Epidermal melanocyte (primary cell): ENCODE measurements at regions not wholly inside any gene's neighbourhood (a gene's known extent, or its start where the extent isn't known, plus 50 kb on each side); places are given as distances from the start of the nearest gene placed in this dataset.

ENCODE experiments used
- DNase-seq: peaks from one replicate; pipeline ENCODE4 v3.0.0; 2011; ENCODE audit warnings: low spot score; ENCODE audit not compliant: insufficient read length

GRCh38 chr2:14396533-14397083 is 235.9 kb upstream of the LRATD1 start:
- no peak for DNase-seq

DNA sequence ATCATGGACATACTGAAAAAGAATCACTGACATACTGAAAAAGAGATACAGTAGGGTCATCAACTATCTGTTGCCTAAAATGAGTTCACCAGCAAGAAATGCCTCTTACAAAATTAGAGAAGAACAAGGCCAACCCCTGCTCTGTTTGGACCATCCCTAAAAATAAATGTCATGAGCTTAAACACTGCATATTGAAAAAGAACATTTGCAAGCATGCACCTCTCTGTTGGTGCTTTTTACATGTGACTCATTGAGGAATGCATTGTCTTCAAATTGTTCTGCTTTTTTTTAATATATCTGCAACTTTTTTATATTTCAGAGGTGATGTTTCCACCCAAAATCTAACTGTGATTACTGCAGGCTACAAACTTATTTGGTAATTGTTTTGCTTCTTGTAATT is 233.9 kb upstream of the LRATD1 start:
- DNase-seq, result no peak

DNA sequence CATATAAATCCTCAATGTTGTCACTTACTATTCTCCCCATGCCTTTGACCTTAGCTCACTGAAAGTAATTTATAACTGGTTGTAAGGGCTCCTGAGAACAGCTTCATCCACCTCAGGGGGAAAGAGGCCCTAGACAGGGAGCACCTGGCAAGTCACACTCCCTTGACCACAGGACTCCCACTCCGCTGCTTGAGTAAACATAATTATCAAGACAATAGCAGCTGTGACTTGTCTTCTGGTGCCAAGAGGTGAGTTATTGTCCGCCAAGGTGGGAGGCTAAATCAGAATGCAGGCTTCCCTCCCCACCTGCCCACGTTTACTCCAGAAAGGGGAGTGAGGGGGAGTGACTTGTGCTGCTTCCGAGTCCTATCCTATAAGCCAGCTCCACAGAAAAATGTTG is 230.6 kb upstream of the LRATD1 start:
- no peak for DNase-seq

DNA sequence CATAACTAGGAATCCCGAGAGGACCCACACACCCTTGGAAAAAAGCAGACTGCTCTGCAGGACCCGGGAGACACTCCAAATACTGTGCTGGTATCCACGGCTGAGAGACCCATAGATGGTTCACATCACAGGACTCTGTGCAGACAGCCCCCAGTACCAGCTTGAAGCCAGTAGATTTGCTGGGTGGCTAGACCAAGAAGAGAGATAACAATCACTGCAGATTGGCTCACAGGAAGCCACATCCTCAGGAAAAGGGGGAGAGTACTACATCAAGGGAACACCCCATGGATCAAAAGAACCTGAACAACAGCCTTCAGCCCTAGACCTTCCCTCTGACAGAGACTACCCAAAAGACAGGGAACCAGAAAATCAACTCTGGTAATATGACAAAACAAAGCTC is 223.8 kb upstream of the LRATD1 start:
- no peak for DNase-seq

DNA sequence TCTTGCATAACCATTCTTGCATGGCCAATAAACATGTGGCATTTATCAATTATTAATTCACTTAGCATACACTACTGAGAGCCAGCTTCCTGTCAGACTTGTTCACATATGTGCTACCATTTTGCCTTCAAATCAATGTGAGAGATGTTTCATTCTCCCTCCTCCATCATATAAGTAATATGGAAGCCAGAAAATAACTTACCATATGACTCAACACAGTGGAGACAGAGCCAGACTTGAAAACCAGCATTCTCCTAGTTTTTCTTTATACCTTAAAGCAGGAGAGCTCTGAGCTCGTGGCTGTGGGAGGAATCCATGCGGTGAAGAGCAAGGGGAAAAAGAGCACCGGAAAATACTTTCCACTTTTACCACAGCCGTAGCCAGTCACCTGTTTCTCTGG is 215.0 kb upstream of the LRATD1 start:
- DNase-seq, result no peak

GRCh38 chr2:14418115-14418514 is 214.4 kb upstream of the LRATD1 start:
- no peak for DNase-seq

GRCh38 chr2:14420851-14421250 is 211.7 kb upstream of the LRATD1 start:
- DNase-seq, result no peak

GRCh38 chr2:14422426-14422825 is 210.1 kb upstream of the LRATD1 start:
- no peak for DNase-seq

DNA sequence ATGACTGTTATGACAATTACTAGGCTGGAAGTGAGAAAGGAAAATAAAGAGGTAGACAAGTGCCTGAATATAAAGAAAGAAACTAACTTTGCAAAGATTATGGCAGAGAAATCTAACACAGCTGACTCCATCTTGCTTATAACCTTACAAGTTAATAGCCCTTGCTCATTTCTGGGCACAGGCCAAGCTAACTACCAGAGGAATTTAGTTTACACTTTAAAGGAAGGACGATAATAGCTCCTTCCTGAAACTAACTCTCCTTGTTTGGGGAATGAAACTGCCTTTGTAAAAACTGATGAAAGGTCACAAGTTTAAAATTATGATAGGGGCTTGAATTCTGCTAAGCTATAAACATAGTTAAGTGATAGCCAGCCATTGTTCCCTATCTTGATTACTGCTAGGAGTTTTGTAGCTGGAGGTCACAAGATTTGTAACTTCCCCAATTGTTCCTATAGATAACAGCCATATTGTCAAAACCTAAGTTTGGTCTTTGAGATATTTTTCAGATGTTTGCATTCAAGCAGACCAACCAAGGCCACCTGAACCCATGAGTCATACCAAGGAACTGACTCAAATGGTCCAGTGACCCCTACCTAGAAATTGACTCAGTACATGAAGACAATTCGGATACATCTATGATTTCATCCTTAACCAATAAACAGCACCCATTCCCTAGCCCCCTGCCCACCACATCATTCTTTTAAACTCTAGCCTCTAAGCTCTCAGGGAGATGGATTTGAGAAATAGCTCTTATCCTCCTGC is 209.2 kb upstream of the LRATD1 start:
- DNase-seq, result no peak

- DNase-seq, result no peak
Observed at GRCh38 chr2:14424478-14425390, 207.8 kb upstream of the LRATD1 start.

DNA sequence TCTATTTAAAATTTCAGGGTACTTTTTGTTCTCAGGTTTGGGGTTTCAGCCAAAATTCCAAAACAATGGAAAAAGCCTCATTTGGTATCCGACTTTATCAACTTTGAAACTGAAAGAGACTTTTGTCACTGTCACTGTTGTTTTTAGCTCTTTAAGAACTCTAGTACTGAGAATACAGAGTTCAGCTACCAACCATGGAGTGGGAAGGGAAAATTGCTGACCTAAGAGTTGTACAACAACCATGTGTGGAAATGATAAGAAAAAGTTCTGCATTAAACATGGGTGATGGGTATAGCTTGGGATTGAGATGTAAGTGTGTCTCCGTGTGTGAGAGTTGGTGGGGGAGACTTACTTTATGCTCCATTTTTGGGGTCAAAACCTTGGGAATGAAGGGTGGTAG is 206.6 kb upstream of the LRATD1 start:
- no peak for DNase-seq

DNA sequence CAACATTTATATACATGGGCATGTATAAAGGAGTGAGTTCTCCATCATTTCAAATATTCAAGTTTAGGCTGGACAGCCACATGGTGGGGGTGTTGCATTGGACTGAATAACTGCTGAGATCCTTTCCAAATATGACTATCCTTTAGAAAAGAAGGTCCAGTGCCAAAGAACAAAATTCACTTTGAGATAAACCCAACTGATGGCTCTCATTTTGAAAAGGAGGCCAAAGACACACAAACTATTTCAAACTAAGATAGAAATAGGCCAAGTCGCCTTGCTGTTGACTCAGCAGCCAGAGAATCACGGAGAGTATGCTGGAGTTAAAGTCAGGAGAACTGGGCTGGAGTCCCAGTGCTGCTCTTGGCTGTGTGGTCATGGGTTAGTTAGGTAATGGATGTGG is 204.5 kb upstream of the LRATD1 start:
- no peak for DNase-seq

DNA sequence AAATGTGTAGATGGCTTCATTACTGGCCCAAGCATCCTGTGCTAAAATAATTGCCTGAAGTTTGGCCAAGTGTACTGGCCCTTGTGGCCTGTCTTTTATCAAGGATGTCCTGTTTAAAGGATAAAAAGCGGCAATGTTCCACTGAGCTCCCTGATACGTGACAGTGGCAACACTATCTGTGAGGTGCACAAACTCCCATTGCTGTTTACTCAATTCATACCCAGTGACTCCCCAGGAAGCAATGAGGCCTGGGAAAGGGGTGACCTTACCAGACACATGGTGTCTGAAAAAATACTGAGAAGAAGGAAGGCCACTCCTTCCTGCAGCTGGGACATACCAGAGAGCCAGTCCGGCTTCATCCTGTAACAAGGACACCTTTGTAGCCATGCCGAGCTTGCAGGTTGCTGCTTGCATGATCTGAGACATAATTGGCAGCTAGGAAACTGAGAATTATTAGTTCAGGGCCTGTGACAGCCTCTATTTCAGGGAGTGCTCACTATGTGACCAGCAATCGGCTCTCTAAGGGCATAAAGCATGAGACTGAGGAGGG is 198.5 kb upstream of the LRATD1 start:
- no peak for DNase-seq

DNA sequence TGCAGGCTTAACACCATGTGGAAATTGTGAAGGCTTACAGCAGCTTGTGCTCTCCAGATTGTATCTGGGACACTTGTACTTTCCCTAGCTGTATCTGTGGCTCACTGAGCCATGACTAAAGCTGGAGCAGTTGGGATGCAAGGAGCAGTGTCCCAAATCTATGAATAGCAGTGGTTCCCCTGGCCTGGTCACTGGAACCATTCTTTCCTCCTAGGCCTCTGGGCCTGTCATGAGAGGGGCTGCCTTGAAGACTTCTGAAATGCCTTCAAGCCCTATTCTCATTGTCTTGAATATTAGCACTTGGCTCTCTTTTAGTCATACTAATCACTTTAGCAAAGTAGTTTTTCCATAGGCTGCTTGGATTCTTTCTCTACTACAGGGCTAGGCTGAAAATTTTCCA is 186.8 kb upstream of the LRATD1 start:
- no peak for DNase-seq

DNA sequence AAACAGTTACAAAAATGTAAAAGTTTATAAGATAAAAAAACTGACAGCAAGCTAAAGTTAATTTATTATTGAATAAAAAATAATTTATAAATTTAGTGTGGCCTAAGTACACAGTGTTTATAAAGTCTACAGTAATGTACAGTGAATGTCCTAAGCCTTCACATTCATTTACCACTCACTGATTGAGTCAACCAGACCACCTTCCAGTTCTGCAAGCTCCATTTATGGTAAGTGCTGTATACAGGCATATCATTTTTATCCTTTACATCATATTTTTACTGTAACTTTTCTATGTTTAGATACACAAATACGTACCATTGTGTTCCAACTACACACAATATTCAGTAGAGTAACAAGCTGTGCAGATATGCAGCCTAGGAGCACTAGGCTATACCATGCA is 184.2 kb upstream of the LRATD1 start:
- no peak for DNase-seq

DNA sequence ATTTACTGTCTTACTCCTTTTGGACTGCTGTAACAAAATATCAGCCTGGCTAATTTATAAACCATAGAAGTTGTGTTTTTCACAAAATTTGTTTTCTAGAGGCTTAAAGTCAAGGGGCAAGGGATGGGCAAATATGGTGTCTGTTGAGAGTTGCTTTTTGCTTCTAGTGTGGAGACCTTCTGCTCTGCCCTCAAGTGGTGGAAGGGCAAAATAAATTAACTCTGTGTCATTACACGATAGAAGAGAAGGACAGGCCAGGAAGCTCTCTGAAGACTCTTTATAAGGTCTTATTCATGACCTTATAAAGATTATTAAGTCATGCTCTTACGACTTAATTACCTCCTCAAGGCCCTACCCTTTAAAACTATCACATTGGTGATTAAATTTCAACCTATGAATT is 181.2 kb upstream of the LRATD1 start:
- DNase-seq, result no peak

DNA sequence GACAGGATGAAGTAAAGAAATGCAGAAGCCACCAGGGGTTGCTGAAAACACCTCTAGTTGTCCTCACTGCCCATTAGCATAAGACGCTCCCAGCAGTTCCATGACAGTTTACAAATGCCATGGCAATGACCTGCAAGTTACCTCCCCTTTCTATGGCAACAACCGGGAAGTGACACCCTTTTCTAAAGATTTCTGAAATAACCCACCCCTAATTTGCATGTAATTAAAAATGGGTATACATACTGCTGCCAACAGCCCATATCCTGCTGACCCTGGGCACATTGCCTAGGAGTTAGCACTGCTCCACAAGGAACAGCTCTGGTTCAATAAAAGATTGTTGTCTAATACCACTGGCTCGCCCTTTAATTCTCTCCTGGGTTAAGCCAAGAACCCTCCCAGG is 178.3 kb upstream of the LRATD1 start:
- DNase-seq, result no peak

GRCh38 chr2:14459786-14460325 is 172.7 kb upstream of the LRATD1 start:
- no peak for DNase-seq

GRCh38 chr2:14475994-14476393 is 156.5 kb upstream of the LRATD1 start:
- no peak for DNase-seq

- no peak for DNase-seq
Observed at GRCh38 chr2:14479486-14479885, 153.0 kb upstream of the LRATD1 start.

- DNase-seq, result no peak
Observed at GRCh38 chr2:14480120-14480519, 152.4 kb upstream of the LRATD1 start.

DNA sequence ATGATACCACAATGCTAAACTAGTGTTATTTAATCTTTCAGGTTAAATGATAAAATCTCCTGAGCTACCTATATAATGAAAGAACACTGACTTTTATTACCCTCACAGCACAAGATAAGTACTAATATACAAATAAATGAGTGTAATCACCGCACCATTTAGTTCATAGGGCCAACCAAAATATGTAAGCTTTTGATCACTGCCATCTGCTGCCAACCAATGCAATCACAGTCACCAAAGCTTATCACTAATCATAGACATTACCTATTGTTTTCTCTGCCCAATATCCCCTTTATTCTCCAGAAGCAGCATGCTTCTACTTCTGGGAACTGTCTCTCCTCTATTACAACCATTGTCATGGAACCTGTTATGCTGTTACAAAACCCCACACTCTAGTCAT is 151.6 kb upstream of the LRATD1 start:
- DNase-seq, result no peak
